ENCODE measurements at regions not wholly inside any gene's neighbourhood (a gene's known extent, or its start where the extent isn't known, plus 50 kb on each side); places are given as distances from the start of the nearest gene placed in this dataset.

- peak overlapping the region; percentile 71 for H3K27ac Mint-ChIP-seq (ENCODE audit: unreplicated experiment)
Observed at GRCh38 chrX:13373431-13374187, 53.8 kb upstream of the ATXN3L start.

GRCh38 chrX:13373027-13373426 lies 53.2 kb upstream of the ATXN3L start:
- H3K9me3 Mint-ChIP-seq (ENCODE audit: unreplicated experiment): peaks cover 10% of the 10 kb centered on the region
- no peaks in the 10 kb centered on the region for H3K27me3 Mint-ChIP-seq (ENCODE audit: unreplicated experiment)
- H3K27ac Mint-ChIP-seq (ENCODE audit: unreplicated experiment): no peak overlapping the region
- H3K36me3 Mint-ChIP-seq (ENCODE audit: unreplicated experiment): no peaks in the 10 kb centered on the region
- peaks cover 40% of the 10 kb centered on the region for H3K4me1 Mint-ChIP-seq (ENCODE audit: unreplicated experiment)
- no peak overlapping the region for H3K4me3 Mint-ChIP-seq (ENCODE audit: unreplicated experiment)
- DNase-seq (ENCODE audit: extremely low spot score, unreplicated experiment): no peak
- no peak for TF ChIP-seq CTCF (IDR thresholded peaks at IDR 0.05)

More at GRCh38 chrX:13373431-13374187, 53.8 kb upstream of the ATXN3L start:
- peaks cover 15% of the 10 kb centered on the region for H3K9me3 Mint-ChIP-seq (ENCODE audit: unreplicated experiment)
- H3K36me3 Mint-ChIP-seq (ENCODE audit: unreplicated experiment): no peaks in the 10 kb centered on the region
- H3K27me3 Mint-ChIP-seq (ENCODE audit: unreplicated experiment): no peaks in the 10 kb centered on the region
- no peak overlapping the region for H3K4me3 Mint-ChIP-seq (ENCODE audit: unreplicated experiment)
- H3K4me1 Mint-ChIP-seq (ENCODE audit: unreplicated experiment): peaks cover 44% of the 10 kb centered on the region
- DNase-seq (ENCODE audit: extremely low spot score, unreplicated experiment): no peak
- no peak for TF ChIP-seq CTCF (IDR thresholded peaks at IDR 0.05)

- H3K36me3 Mint-ChIP-seq (ENCODE audit: unreplicated experiment): no peaks in the 10 kb centered on the region
- H3K9me3 Mint-ChIP-seq (ENCODE audit: unreplicated experiment): peaks cover 10% of the 10 kb centered on the region
- H3K4me1 Mint-ChIP-seq (ENCODE audit: unreplicated experiment): peaks cover 34% of the 10 kb centered on the region
- no peak for DNase-seq (ENCODE audit: extremely low spot score, unreplicated experiment)
- H3K27ac Mint-ChIP-seq (ENCODE audit: unreplicated experiment): no peak overlapping the region
- H3K27me3 Mint-ChIP-seq (ENCODE audit: unreplicated experiment): no peaks in the 10 kb centered on the region
- TF ChIP-seq CTCF (IDR thresholded peaks at IDR 0.05): no peak
- H3K4me3 Mint-ChIP-seq (ENCODE audit: unreplicated experiment): no peak overlapping the region
Observed at GRCh38 chrX:13372203-13372980, 52.5 kb upstream of the ATXN3L start.

- no peak overlapping the region for H3K27ac Mint-ChIP-seq (ENCODE audit: unreplicated experiment)
- H3K36me3 Mint-ChIP-seq (ENCODE audit: unreplicated experiment): no peaks in the 10 kb centered on the region
- H3K9me3 Mint-ChIP-seq (ENCODE audit: unreplicated experiment): peaks cover 10% of the 10 kb centered on the region
- H3K4me1 Mint-ChIP-seq (ENCODE audit: unreplicated experiment): peaks cover 22% of the 10 kb centered on the region
- no peak for DNase-seq (ENCODE audit: extremely low spot score, unreplicated experiment)
- no peaks in the 10 kb centered on the region for H3K27me3 Mint-ChIP-seq (ENCODE audit: unreplicated experiment)
- no peak overlapping the region for H3K4me3 Mint-ChIP-seq (ENCODE audit: unreplicated experiment)
- no peak for TF ChIP-seq CTCF (IDR thresholded peaks at IDR 0.05)
Observed at GRCh38 chrX:13371186-13371585, 51.3 kb upstream of the ATXN3L start.

- no peaks in the 10 kb centered on the region for H3K27me3 Mint-ChIP-seq (ENCODE audit: unreplicated experiment)
- H3K4me1 Mint-ChIP-seq (ENCODE audit: unreplicated experiment): peaks cover 18% of the 10 kb centered on the region
- H3K36me3 Mint-ChIP-seq (ENCODE audit: unreplicated experiment): no peaks in the 10 kb centered on the region
- peaks cover 10% of the 10 kb centered on the region for H3K9me3 Mint-ChIP-seq (ENCODE audit: unreplicated experiment)
- no peak overlapping the region for H3K27ac Mint-ChIP-seq (ENCODE audit: unreplicated experiment)
- H3K4me3 Mint-ChIP-seq (ENCODE audit: unreplicated experiment): no peak overlapping the region
- TF ChIP-seq CTCF (IDR thresholded peaks at IDR 0.05): no peak
- DNase-seq (ENCODE audit: extremely low spot score, unreplicated experiment): no peak
Observed at GRCh38 chrX:13370713-13371112, 50.9 kb upstream of the ATXN3L start.

All from osteocyte (in vitro differentiated cells).